ENCODE measurements at regions not wholly inside any gene's neighbourhood (a gene's known extent, or its start where the extent isn't known, plus 50 kb on each side); places are given as distances from the start of the nearest gene placed in this dataset.

- TF ChIP-seq, protein P1, sequence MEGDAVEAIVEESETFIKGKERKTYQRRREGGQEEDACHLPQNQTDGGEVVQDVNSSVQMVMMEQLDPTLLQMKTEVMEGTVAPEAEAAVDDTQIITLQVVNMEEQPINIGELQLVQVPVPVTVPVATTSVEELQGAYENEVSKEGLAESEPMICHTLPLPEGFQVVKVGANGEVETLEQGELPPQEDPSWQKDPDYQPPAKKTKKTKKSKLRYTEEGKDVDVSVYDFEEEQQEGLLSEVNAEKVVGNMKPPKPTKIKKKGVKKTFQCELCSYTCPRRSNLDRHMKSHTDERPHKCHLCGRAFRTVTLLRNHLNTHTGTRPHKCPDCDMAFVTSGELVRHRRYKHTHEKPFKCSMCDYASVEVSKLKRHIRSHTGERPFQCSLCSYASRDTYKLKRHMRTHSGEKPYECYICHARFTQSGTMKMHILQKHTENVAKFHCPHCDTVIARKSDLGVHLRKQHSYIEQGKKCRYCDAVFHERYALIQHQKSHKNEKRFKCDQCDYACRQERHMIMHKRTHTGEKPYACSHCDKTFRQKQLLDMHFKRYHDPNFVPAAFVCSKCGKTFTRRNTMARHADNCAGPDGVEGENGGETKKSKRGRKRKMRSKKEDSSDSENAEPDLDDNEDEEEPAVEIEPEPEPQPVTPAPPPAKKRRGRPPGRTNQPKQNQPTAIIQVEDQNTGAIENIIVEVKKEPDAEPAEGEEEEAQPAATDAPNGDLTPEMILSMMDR (IDR thresholded peaks at IDR 0.05; ENCODE audit: low read depth, low read length) = no peak
- TF ChIP-seq MYC (IDR thresholded peaks at IDR 0.05; ENCODE audit: low read depth, low read length) = no peak
- TF ChIP-seq POLR2A (IDR thresholded peaks at IDR 0.05; ENCODE audit: extremely low read depth, insufficient read length) = no peak
- TF ChIP-seq MAX (IDR thresholded peaks at IDR 0.05; ENCODE audit: low read depth, low read length) = no peak
- H3K4me3 ChIP-seq (ENCODE audit: low read depth, low read length) = no peak overlapping the region
- no peak for DNase-seq (ENCODE audit: low read depth)
Observed at GRCh38 chr12:131403676-131404075, 307.2 kb upstream of the SFSWAP start.

GRCh38 chr12:131404705-131405104, 306.2 kb upstream of the SFSWAP start:
- TF ChIP-seq, protein P1 (IDR thresholded peaks at IDR 0.05; ENCODE audit: low read depth, low read length) = no peak
- TF ChIP-seq POLR2A (IDR thresholded peaks at IDR 0.05; ENCODE audit: extremely low read depth, insufficient read length) (no peak), MYC (IDR thresholded peaks at IDR 0.05; ENCODE audit: low read depth, low read length) (no peak), MAX (IDR thresholded peaks at IDR 0.05; ENCODE audit: low read depth, low read length) (no peak)
- H3K4me3 ChIP-seq (ENCODE audit: low read depth, low read length) = no peak overlapping the region

DNA sequence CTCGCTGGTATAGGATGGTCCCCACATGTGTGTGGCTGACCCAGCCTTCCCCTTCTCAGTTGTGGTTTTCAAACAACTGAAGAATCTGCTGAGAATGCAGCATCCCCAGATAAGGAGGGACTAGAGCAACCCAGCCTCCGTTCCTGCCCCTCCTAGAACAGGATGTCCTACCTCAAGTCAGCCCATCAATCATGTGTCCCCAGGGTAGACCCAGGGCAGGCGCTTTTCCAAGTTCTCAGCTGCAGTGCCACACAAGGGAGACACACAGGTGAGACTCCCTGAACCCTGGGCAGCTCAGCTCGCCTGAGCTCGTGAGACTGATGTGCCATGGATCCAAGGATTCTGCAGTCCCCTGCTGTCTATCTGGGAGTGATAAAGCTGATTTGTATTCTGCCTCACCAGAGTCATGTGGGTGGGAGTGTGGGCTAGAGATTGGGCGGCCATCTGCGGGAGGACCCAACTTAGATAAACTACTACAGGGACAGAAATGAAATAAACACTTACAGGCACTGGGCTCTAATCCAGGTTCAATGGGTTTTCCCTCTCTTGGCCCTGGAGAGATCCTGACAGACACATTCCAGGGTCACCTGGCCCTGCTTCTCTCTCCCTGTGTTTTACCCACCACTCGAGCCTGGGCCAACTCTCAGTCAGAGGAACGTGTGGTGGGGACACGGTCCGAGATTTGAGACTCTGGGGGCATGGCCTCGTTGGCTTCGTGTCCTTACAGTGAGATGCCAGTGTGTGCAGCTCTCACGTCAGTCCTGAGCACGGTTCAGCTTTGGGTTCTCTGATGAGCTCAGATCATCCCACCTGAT, 303.5 kb upstream of the SFSWAP start:
- TF ChIP-seq POLR2A (IDR thresholded peaks at IDR 0.05; ENCODE audit: extremely low read depth, insufficient read length) (no peak), MYC (IDR thresholded peaks at IDR 0.05; ENCODE audit: low read depth, low read length) (no peak), MAX (IDR thresholded peaks at IDR 0.05; ENCODE audit: low read depth, low read length) (no peak)
- TF ChIP-seq, protein P1 (IDR thresholded peaks at IDR 0.05; ENCODE audit: low read depth, low read length) = no peak
- no peak overlapping the region for H3K4me3 ChIP-seq (ENCODE audit: low read depth, low read length)
- DNase-seq (ENCODE audit: low read depth) = no peak

More at GRCh38 chr12:131404705-131405104, 306.2 kb upstream of the SFSWAP start:
- DNase-seq (ENCODE audit: low read depth) = no peak

GRCh38 chr12:131408036-131408365, 302.9 kb upstream of the SFSWAP start:
- TF ChIP-seq POLR2A (IDR thresholded peaks at IDR 0.05; ENCODE audit: extremely low read depth, insufficient read length) = no peak
- no peak for TF ChIP-seq MAX (IDR thresholded peaks at IDR 0.05; ENCODE audit: low read depth, low read length)
- TF ChIP-seq MYC (IDR thresholded peaks at IDR 0.05; ENCODE audit: low read depth, low read length) = no peak
- TF ChIP-seq, protein P1 (IDR thresholded peaks at IDR 0.05; ENCODE audit: low read depth, low read length) = no peak
- DNase-seq (ENCODE audit: low read depth) = no peak

GRCh38 chr12:131408484-131408883, 302.4 kb upstream of the SFSWAP start:
- DNase-seq (ENCODE audit: low read depth) = no peak
- TF ChIP-seq MYC (IDR thresholded peaks at IDR 0.05; ENCODE audit: low read depth, low read length) = no peak
- TF ChIP-seq MAX (IDR thresholded peaks at IDR 0.05; ENCODE audit: low read depth, low read length) = no peak
- TF ChIP-seq, protein P1 (IDR thresholded peaks at IDR 0.05; ENCODE audit: low read depth, low read length) = no peak
- no peak for TF ChIP-seq POLR2A (IDR thresholded peaks at IDR 0.05; ENCODE audit: extremely low read depth, insufficient read length)
- H3K4me3 ChIP-seq (ENCODE audit: low read depth, low read length) = no peak overlapping the region

More at GRCh38 chr12:131408036-131408365, 302.9 kb upstream of the SFSWAP start:
- no peak overlapping the region for H3K4me3 ChIP-seq (ENCODE audit: low read depth, low read length)

Data from NB4 (cell line).